Limb (tissue), 2 donors: ENCODE measurements at regions not wholly inside any gene's neighbourhood (a gene's known extent, or its start where the extent isn't known, plus 50 kb on each side); places are given as distances from the start of the nearest gene placed in this dataset.
A peak's percentile ranks its signal among the peaks of the same experiment; 100 is the strongest.

Experiments used
- DNase-seq, 2 donors: peaks; one replicate each; pipeline ENCODE4 v3.0.0-alpha.2; 2016; ENCODE audit errors: extremely low spot score in 2 of 2

DNA sequence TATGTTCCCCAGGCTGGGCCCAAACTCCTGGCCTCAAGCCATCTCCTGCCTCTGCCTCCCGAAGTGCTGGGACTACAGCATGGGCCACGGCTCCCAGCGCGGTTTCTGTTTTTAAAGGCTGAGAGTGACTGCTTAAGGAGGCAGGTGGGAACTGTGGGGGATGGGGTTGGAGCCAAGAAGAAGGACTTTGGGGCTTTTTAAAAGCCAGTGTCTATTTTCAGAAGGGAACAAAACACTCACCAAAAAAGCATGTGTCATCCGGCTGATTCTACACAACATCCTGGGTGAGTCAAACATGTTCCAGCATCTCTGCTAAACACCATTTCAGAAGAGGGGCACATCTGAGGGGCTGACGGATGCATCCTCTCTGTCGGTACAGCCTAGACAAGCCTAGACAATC is 824.5 kb downstream of the TYW1 start:
- DNase-seq = no peak

DNA sequence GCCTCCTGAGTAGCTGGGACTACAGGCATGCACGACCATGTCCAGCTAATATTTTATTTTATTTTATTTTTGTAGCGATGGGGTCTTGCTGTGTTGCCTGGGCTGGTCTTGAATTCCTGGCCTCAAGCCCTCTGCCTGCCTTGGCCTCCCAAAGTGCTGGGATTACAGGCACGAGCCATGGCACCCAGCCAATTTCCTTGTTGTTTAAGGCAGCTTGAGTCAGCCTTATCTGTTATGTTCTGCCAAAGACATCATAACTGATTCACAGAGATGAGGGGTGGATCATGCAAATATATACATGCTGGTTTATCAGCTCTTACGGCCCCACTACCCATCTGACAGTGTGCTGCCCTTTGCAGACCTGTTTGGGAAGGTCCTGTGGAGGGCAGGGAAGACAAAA is 826.7 kb downstream of the TYW1 start:
- no peak for DNase-seq

- DNase-seq = peak in 1 of 2 donors; percentile 1
Measured at GRCh38 chr7:67825356-67825755, 828.7 kb downstream of the TYW1 start.

DNA sequence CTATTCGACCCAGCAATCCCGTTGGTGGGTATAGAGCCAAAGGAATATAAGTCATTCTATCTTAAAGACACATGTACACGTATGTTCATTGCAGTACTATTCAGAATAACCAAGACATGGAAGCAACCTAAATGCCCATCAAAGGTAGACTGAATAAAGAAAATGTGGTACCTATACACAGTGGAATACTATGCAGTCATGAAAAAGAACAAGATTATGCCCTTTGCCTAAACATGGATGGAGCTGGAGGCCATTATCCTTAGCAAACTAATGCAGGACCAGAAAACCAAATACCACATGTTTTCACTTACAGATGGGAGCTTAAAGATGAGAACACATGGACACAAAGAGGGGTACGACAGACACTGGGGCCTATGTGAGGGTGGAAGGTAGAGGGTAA is 845.3 kb downstream of the TYW1 start:
- no peak for DNase-seq

DNA sequence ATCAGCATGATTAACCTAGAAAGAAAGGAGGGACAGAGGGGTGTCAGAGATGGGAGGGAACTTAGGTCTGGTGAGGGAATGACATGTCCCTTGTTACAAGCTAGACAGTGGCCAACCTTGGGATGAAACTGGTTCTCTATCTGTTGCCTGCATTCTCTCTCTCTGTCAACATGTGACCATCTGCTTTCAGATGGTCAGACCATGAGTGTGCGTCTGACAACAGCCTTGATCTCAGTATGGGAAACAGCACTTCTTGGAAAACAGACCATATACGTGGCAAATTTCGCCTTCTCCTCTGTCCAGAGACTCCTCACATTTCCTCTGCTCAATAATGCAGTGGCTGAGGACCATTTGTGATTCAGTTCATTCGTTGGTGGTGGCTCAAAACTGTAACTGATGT is 845.9 kb downstream of the TYW1 start:
- no peak for DNase-seq

- DNase-seq = no peak
Measured at GRCh38 chr7:67843001-67843565, 846.5 kb downstream of the TYW1 start.

- DNase-seq = no peak
Measured at GRCh38 chr7:67843615-67844014, 847.0 kb downstream of the TYW1 start.

DNA sequence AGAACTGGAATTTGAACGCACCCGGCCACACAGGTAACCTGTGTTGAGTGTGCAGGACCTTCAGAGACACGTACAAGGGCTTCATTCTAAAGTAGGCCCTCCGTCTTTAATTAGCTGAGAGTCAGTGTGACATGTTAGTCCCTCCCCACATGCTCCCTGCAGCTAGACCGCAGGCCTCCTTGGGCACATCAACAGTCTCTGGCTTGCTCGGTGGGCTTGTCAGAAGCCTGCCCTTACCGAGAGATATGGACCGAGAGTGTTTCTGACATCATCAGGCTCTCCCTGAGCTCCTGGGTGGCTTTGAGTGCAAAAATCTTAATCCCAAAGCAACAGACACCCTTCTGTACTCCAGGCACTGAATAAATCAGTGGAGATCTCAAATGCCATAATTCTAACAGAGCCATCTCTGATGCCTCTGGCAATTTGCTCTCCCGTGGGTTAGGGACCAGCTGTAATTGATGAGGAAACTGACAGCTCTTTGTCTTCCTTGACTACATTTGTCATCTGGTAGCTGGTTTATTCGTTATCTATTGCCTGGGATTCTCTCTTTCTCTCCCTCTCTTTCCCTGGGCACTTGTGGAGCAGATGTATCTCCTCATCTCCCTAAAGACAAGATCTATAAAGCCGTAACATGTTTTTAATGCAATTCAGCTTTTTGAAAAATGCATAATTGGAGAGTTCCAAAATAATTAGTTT is 850.6 kb downstream of the TYW1 start:
- DNase-seq = no peak

DNA sequence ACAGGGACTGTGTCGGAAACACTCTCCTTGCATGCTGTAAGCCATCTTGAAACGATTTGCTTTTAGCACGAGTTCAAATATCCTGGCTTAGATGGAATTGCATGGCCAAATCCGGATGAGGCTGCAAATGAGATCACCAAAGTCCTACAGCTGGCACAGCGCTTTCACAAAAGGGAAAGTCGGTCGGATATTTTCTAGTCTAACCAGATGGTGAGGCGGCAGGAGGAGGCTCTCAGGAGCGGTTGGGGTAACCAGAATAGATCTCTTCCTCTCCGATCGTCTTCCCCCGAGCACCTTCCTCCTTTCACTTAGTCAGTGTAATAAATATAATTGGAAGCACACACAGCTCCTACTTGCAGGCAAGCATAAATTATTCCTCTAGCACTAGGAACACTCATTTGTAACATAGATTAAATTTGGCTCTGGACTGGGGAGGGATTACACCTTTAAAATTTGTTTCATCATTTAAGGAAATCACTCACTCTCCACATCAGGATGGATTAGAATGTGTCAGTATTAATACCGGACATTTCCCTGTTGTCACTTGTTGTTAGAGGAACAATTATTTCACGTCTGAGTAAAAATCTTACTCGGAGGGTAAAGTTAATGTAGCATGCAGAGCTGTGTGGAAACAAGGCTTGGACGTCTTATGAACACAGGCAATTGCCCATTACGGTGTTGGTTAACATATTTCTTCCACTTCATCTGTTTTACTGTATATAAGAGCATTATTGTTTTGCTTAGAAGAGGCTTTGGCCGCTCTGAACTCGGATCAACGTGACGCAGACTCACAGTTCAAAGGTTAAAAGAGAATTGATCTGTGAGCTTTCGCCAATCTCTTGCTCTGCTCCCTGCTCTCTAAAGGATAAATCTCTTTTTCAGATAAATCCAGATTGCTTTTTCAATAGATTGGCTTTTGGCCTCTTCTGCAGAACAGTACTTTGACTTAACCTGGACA is 857.9 kb downstream of the TYW1 start:
- peak; percentile 54 to 58 for DNase-seq

DNA sequence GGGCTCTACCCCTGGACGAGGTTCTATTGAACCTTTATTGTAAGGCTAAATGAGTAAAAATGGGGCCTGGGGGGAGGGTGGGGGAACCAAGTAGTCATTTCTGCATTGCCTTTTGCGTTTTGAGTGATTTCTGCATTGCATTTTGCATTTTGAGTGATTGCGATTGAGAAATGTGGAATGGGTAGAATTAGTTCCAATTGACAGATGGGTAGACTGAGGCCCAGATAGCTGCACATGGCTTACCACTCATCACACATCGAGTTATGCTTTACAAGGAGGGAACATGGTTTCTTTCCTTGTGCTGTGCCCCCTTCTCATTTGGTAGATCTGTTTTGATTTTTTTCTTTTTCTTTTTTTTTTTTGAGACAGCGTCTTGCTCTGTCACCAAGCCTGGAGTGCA is 858.7 kb downstream of the TYW1 start:
- DNase-seq = no peak

DNA sequence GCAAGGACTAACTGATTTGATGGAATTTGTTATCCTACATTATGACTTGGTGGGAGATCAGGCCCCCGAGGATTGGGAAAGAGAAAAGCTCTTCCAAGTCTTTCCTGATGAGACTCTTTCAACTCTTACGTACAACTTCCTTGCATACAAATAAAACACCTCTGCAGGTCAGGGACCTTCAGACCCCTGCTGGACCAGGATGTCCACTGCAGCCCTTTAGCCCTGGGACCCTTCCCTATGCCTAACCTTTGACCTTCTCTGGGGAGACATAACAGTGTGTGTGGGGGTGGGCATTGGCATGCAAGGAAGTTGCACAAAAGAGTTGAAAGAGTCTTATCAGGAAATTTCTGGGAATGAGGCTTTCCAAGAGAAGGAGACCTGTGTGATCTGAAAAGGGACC is 859.4 kb downstream of the TYW1 start:
- DNase-seq = no peak

- no peak for DNase-seq
Measured at GRCh38 chr7:67857698-67858097, 861.1 kb downstream of the TYW1 start.

DNA sequence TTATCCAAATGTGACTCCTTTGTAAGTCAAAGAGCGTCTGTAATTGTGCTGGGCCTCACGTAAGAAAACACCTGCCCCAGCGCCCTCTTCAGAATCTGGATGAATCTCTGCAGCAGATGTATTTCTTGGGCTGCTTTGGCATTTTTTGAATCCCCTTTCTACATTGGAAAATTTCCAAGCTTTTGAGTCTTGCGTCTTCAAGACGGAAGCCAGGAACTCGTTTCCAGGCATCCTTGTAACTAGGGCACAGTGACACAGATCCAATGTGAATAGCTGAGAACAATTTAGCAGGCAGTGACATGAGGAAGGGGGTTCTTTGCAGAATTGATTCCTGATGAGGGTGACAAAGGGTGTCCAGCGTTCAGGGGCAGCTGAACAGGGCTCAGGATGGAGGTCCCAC is 862.3 kb downstream of the TYW1 start:
- no peak for DNase-seq

DNA sequence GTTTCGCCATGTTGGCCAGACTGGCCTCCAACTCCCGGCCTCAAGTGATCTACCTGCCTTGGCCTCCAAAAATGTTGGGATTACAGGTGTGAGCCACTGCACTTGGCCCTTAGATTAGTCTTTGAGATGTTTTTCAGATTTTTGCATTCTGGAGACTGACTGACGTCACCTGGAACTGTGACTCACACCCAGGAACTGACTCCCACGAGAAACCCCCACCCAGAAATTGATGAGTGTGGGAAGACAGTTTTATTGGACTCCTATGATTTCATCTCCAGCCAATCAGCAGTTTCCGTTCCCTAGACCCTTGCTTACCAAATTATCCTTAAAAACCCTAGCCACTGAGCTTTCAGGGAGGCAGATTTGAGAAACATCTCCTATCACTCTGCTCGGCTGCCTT is 867.3 kb downstream of the TYW1 start:
- DNase-seq = no peak

- DNase-seq = no peak
Measured at GRCh38 chr7:67866054-67866453, 869.4 kb downstream of the TYW1 start.

- no peak for DNase-seq
Measured at GRCh38 chr7:67866812-67867211, 870.2 kb downstream of the TYW1 start.

- DNase-seq = no peak
Measured at GRCh38 chr7:67870396-67870795, 873.8 kb downstream of the TYW1 start.

- DNase-seq = no peak
Measured at GRCh38 chr7:67875558-67875957, 878.9 kb downstream of the TYW1 start.

DNA sequence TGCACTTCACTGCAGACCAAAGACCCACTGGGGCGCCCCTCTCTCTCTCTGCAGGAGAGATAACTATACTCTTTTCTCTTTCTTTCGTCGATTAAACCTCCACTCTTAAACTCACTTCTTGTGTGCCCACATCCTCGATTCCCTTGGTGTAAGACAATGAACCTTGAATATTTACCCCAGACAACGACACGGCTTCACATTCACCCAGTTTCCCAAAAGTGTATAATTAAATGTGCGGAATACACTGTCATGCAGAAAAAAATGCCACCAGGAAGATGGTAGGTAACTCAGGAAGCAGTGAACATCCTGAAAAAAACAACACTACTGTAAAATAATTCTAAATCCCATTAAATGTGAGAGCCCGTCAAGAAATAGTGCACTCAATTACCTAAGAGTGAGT is 882.2 kb downstream of the TYW1 start:
- no peak for DNase-seq

- no peak for DNase-seq
Measured at GRCh38 chr7:67882843-67883242, 886.2 kb downstream of the TYW1 start.

- DNase-seq = no peak
Measured at GRCh38 chr7:67890316-67890715, 893.7 kb downstream of the TYW1 start.

DNA sequence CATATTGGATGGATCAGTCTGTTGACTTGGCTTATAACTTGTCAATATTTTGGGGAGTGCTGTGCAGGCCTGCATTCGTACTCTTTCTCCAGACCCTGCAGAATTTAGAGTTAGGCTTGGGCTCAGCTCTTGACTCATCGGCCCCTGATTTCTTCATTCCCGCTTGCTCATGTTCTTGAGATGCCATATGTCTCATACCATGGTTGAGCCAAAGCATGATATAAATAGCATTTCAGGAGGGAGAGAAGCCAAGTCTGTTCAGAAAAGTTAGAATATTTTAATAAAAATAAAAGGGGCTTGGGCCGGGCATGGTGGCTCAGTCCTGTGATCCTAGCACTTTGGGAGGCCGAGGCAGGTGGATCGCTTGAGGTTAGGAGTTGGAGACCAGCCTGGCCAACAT is 898.1 kb downstream of the TYW1 start:
- DNase-seq = no peak

DNA sequence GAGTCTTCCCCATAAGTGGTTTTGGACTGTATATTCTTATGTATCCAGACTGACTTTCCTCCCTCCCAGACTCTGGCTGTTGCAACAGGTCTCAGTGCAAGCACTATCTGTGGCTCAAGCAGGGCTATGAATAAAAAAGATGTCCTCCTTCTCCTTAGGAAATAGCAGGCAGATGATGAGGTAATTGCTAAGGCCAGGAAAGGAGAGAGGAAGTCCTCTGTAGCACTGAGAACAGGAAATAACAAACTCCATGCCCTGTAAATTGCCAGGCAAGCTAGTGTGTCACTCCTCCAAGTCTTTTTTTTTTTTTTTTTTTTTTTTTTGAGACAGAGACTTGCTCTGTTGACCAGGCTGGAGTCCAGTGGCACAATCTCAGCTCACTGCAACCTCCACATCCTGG is 900.1 kb downstream of the TYW1 start:
- no peak for DNase-seq
